A673 (cell line): ENCODE measurements at regions not wholly inside any gene's neighbourhood (a gene's known extent, or its start where the extent isn't known, plus 50 kb on each side); places are given as distances from the start of the nearest gene placed in this dataset.

Experiments used
- BruUV-seq: library from RNA; stranded (reverse); fragments of 400-500 nt; replicated peaks from 2 replicates; lab custom pipeline; 2021; lab: Mats Ljungman, UMichigan
- CTCF ChIA-PET: fragments of 300-600 bp; sonication (Branson Sonifier 250); formaldehyde crosslinking; loops from one replicate; lab custom pipeline; 2022; ENCODE audit warnings: antibody characterized with exemption; lab: Charles Lee
- POLR2A ChIA-PET: fragments of 300-600 bp; sonication (Branson Sonifier 250); formaldehyde crosslinking; loops from one replicate; lab custom pipeline; 2022; ENCODE audit warnings: antibody characterized with exemption; ENCODE audit not compliant: low non-redundant PET; lab: Charles Lee
- DNase-seq: peaks from one replicate; pipeline ENCODE4 v3.0.0-alpha.2; 2015; ENCODE audit warnings: low spot score
- H3K27ac ChIP-seq: fragments of 200-600 bp; sonication (generic); 2 replicates; pipeline ENCODE4 v1.5.1; 2016; ENCODE audit warnings: mixed run types, low read depth, mild to moderate bottlenecking, mixed read lengths, antibody characterized with exemption, low read length; ENCODE audit not compliant: poor library complexity, severe bottlenecking
- H3K27me3 ChIP-seq: fragments of 200-600 bp; sonication (generic); replicated peaks from 2 replicates; pipeline ENCODE4 v1.6.1; 2017; ENCODE audit warnings: mixed run types, low read depth, mild to moderate bottlenecking, mixed read lengths, antibody characterized with exemption, low read length; ENCODE audit not compliant: insufficient read depth, poor library complexity
- H3K36me3 ChIP-seq: fragments of 200-600 bp; sonication (generic); 2 replicates; pipeline ENCODE4 v1.6.1; 2016; ENCODE audit warnings: mixed run types, mild to moderate bottlenecking, mixed read lengths, antibody characterized with exemption, low read length; ENCODE audit not compliant: insufficient read depth, poor library complexity, severe bottlenecking
- H3K4me1 ChIP-seq: fragments of 200-600 bp; sonication (generic); 2 replicates; pipeline ENCODE4 v1.6.1; 2017; ENCODE audit warnings: mixed run types, mild to moderate bottlenecking, mixed read lengths, antibody characterized with exemption, low read length; ENCODE audit not compliant: insufficient read depth, poor library complexity, severe bottlenecking
- H3K4me3 ChIP-seq: fragments of 200-600 bp; sonication (generic); 2 replicates; pipeline ENCODE4 v1.5.1; 2016; ENCODE audit warnings: low read depth, mixed run types, mild to moderate bottlenecking, mixed read lengths, low read length; ENCODE audit not compliant: poor library complexity, severe bottlenecking
- H3K9me3 ChIP-seq: fragments of 200-600 bp; sonication (generic); 2 replicates; pipeline ENCODE4 v1.6.1; 2016; ENCODE audit warnings: mixed run types, low read depth, mild to moderate bottlenecking, mixed read lengths, antibody characterized with exemption, low read length; ENCODE audit not compliant: poor library complexity, severe bottlenecking
- EZH2 ChIP-seq: fragments of 200-600 bp; sonication (generic); IDR thresholded peaks from 2 replicates; pipeline ENCODE4 v1.6.1; 2017; ENCODE audit warnings: borderline replicate concordance, low read depth, mild to moderate bottlenecking, mixed read lengths, antibody characterized with exemption, low read length; ENCODE audit not compliant: poor library complexity, severe bottlenecking
- intact Hi-C: fragments of 100-400 bp; cut with micrococcal nuclease; formaldehyde crosslinking; loops from one replicate; pipeline ENCODE4 v1.10.0; 2022; ENCODE audit not compliant: unreplicated experiment
- TF ChIP-seq, protein P1 (sequence below): fragments of 300-800, 200-600 bp; sonication (generic); conservative IDR thresholded peaks from 2 replicates; pipeline ENCODE4 v1.5.1; 2017; ENCODE audit warnings: low read depth, mild to moderate bottlenecking, antibody characterized with exemption, low read length, moderate library complexity, mixed read lengths

DNA sequence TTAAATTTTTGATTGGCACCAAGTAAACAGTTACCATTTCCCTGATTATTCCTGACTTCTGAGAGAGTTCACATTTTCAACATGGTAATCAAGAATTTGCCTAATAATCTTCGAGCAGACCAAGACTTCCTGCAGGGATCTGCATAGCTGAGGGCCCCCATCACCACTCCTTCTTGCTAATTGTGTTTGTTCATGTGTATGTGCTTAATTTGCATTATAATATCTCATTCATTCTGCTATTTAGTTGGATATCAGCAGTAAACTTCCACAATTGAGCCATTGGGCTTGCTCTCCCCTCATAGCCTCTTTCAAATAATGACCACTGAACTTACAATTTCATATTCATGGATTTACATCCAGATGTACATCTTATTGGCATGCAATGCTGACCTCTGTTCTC is 292.5 kb downstream of the SPATA18 start:
- H3K9me3 ChIP-seq: no peaks in the 10 kb centered on the region
- no peak overlapping the region for H3K27ac ChIP-seq
- DNase-seq: no peak
- H3K27me3 ChIP-seq: no peaks in the 10 kb centered on the region
- no peak overlapping the region for H3K4me3 ChIP-seq
- POLR2A ChIA-PET: no interaction called here
- intact Hi-C loops: no loop called here
- TF ChIP-seq, protein P1, sequence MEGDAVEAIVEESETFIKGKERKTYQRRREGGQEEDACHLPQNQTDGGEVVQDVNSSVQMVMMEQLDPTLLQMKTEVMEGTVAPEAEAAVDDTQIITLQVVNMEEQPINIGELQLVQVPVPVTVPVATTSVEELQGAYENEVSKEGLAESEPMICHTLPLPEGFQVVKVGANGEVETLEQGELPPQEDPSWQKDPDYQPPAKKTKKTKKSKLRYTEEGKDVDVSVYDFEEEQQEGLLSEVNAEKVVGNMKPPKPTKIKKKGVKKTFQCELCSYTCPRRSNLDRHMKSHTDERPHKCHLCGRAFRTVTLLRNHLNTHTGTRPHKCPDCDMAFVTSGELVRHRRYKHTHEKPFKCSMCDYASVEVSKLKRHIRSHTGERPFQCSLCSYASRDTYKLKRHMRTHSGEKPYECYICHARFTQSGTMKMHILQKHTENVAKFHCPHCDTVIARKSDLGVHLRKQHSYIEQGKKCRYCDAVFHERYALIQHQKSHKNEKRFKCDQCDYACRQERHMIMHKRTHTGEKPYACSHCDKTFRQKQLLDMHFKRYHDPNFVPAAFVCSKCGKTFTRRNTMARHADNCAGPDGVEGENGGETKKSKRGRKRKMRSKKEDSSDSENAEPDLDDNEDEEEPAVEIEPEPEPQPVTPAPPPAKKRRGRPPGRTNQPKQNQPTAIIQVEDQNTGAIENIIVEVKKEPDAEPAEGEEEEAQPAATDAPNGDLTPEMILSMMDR: no peak
- TF ChIP-seq EZH2: no peak
- H3K4me1 ChIP-seq: no peaks in the 10 kb centered on the region
- no TSS peak for BruUV-seq
- no peaks in the 10 kb centered on the region for H3K36me3 ChIP-seq
- CTCF ChIA-PET: no interaction called here

DNA sequence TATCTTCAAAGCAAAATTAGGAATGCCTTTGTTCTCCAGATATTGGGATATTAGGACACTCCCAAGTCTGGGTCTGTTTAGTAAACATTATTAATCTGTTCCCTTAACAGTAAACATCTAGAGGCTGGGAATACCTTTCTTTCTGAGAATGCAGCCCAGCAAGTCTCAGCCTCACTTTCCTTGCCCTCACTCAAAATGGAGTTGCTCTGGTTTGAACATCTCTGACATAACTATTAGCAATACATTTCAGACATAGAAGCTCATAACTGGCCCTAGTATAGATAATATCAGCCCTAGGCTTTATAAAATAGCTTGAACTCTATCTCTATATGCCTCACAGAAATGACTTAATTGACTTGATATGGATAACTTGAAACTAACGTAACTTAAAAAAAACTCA is 299.8 kb downstream of the SPATA18 start:
- no peaks in the 10 kb centered on the region for H3K36me3 ChIP-seq
- no peak for DNase-seq
- no peaks in the 10 kb centered on the region for H3K27me3 ChIP-seq
- no peak overlapping the region for H3K4me3 ChIP-seq
- H3K27ac ChIP-seq: no peak overlapping the region
- BruUV-seq: no TSS peak
- no peaks in the 10 kb centered on the region for H3K4me1 ChIP-seq
- intact Hi-C loops: no loop called here
- H3K9me3 ChIP-seq: no peaks in the 10 kb centered on the region
- ChIA-PET POLR2A (no interaction called here), CTCF (no interaction called here)
- TF ChIP-seq, protein P1: no peak
- no peak for TF ChIP-seq EZH2

DNA sequence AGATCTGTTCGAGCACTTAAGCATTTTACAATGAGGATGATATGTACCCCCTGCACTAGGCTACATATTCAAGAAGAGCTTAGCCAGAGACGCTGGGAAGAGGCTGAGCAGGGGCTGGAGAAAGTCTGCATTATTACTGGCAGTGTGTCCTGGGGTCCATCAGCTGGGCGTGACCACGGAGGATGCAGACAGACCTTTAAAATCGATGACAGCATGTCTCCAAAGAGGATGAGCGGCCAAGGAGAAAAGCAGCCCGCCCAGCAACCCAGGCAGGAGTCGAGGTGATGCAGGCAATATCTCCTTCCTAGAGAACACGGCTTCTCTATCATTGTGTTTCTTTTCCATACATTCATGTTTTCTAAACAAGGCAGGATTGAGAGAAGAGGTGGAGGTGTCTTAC is 300.7 kb downstream of the USP46 start:
- Histone ChIP-seq H3K36me3 (no peaks in the 10 kb centered on the region), H3K9me3 (no peaks in the 10 kb centered on the region), H3K4me1 (no peaks in the 10 kb centered on the region), H3K4me3 (no peak overlapping the region), H3K27ac (no peak overlapping the region), H3K27me3 (no peaks in the 10 kb centered on the region)
- ChIA-PET CTCF (no interaction called here), POLR2A (no interaction called here)
- BruUV-seq: no TSS peak
- intact Hi-C loops: no loop called here
- no peak for DNase-seq
- TF ChIP-seq, protein P1: no peak
- no peak for TF ChIP-seq EZH2
